ENCODE measurements at regions not wholly inside any gene's neighbourhood (a gene's known extent, or its start where the extent isn't known, plus 50 kb on each side); places are given as distances from the start of the nearest gene placed in this dataset.
A peak's percentile ranks its signal among the peaks of the same experiment; 100 is the strongest.
"Not testable (repeated sequence)": the region's sequence is repeated elsewhere in the genome, so short reads cannot be mapped to it uniquely, and the experiment has no call there.

GRCh38 chr7:53596230-53596629 is 560.8 kb downstream of the POM121L12 start:
- peak; percentile 39 for DNase-seq (ENCODE audit: low read depth, low spot score)

- no peak for DNase-seq (ENCODE audit: low read depth, low spot score)
Measured at GRCh38 chr7:53600296-53600695, 564.9 kb downstream of the POM121L12 start.

- no peak for DNase-seq (ENCODE audit: low read depth, low spot score)
Measured at GRCh38 chr7:53602817-53603418, 567.5 kb downstream of the POM121L12 start.

GRCh38 chr7:53603461-53603860 is 568.0 kb downstream of the POM121L12 start:
- DNase-seq (ENCODE audit: low read depth, low spot score): no peak

GRCh38 chr7:53604201-53604600 is 568.8 kb downstream of the POM121L12 start:
- DNase-seq (ENCODE audit: low read depth, low spot score): peak; percentile 25

GRCh38 chr7:53607961-53608360 is 572.5 kb downstream of the POM121L12 start:
- no peak for DNase-seq (ENCODE audit: low read depth, low spot score)

- DNase-seq (ENCODE audit: low read depth, low spot score): peak; percentile 3
Measured at GRCh38 chr7:53609185-53609584, 573.8 kb downstream of the POM121L12 start.

- DNase-seq (ENCODE audit: low read depth, low spot score): no peak
Measured at GRCh38 chr7:53611043-53611442, 575.6 kb downstream of the POM121L12 start.

- no peak for DNase-seq (ENCODE audit: low read depth, low spot score)
Measured at GRCh38 chr7:53624356-53624755, 588.9 kb downstream of the POM121L12 start.

GRCh38 chr7:53628775-53629174 is 593.3 kb downstream of the POM121L12 start:
- no peak for DNase-seq (ENCODE audit: low read depth, low spot score)

GRCh38 chr7:53635251-53635650 is 599.8 kb downstream of the POM121L12 start:
- DNase-seq (ENCODE audit: low read depth, low spot score): not testable (repeated sequence)

GRCh38 chr7:53638517-53638916 is 603.1 kb downstream of the POM121L12 start:
- DNase-seq (ENCODE audit: low read depth, low spot score): no peak

- DNase-seq (ENCODE audit: low read depth, low spot score): no peak
Measured at GRCh38 chr7:53641091-53641490, 605.7 kb downstream of the POM121L12 start.

- peak; percentile 63 for DNase-seq (ENCODE audit: low read depth, low spot score)
Measured at GRCh38 chr7:53642361-53642760, 606.9 kb downstream of the POM121L12 start.

- DNase-seq (ENCODE audit: low read depth, low spot score): no peak
Measured at GRCh38 chr7:53642866-53643265, 607.4 kb downstream of the POM121L12 start.

- DNase-seq (ENCODE audit: low read depth, low spot score): peak; percentile 16
Measured at GRCh38 chr7:53656881-53657280, 621.4 kb downstream of the POM121L12 start.

GRCh38 chr7:53657586-53657985 is 622.2 kb downstream of the POM121L12 start:
- DNase-seq (ENCODE audit: low read depth, low spot score): no peak

- no peak for DNase-seq (ENCODE audit: low read depth, low spot score)
Measured at GRCh38 chr7:53658951-53659350, 623.5 kb downstream of the POM121L12 start.

- no peak for DNase-seq (ENCODE audit: low read depth, low spot score)
Measured at GRCh38 chr7:53661645-53662217, 626.3 kb downstream of the POM121L12 start.

- DNase-seq (ENCODE audit: low read depth, low spot score): no peak
Measured at GRCh38 chr7:53672681-53673080, 637.2 kb downstream of the POM121L12 start.

- DNase-seq (ENCODE audit: low read depth, low spot score): no peak
Measured at GRCh38 chr7:53675835-53676234, 640.4 kb downstream of the POM121L12 start.

- no peak for DNase-seq (ENCODE audit: low read depth, low spot score)
Measured at GRCh38 chr7:53684693-53685092, 649.3 kb downstream of the POM121L12 start.

- no peak for DNase-seq (ENCODE audit: low read depth, low spot score)
Measured at GRCh38 chr7:53690411-53690810, 655.0 kb downstream of the POM121L12 start.

- DNase-seq (ENCODE audit: low read depth, low spot score): no peak
Measured at GRCh38 chr7:53697913-53698312, 662.5 kb downstream of the POM121L12 start.
